Pulmonary artery endothelial cell (primary cell): ENCODE measurements at regions not wholly inside any gene's neighbourhood (a gene's known extent, or its start where the extent isn't known, plus 50 kb on each side); places are given as distances from the start of the nearest gene placed in this dataset.
"Not testable (repeated sequence)": the region's sequence is repeated elsewhere in the genome, so short reads cannot be mapped to it uniquely, and the experiment has no call there.

Source experiments
- DNase-seq: peaks from one replicate; pipeline ENCODE4 v3.0.0-alpha.2; 2011; ENCODE audit warnings: low read depth, low spot score

- no peak for DNase-seq
These were observed 227.7 kb upstream of the TMEM260 start for GRCh38 chr14:56351861-56352260.

GRCh38 chr14:56352999-56353398, 226.6 kb upstream of the TMEM260 start:
- no peak for DNase-seq

GRCh38 chr14:56357428-56357827, 222.2 kb upstream of the TMEM260 start:
- DNase-seq, result no peak

- DNase-seq, result no peak
These were observed 221.3 kb upstream of the TMEM260 start for GRCh38 chr14:56358275-56358674.

GRCh38 chr14:56358851-56359614, 220.6 kb upstream of the TMEM260 start:
- no peak for DNase-seq

GRCh38 chr14:56365663-56366062, 213.9 kb upstream of the TMEM260 start:
- DNase-seq, result not testable (repeated sequence)

GRCh38 chr14:56367416-56367815, 212.2 kb upstream of the TMEM260 start:
- no peak for DNase-seq

- no peak for DNase-seq
These were observed 207.9 kb upstream of the TMEM260 start for GRCh38 chr14:56371737-56372136.

GRCh38 chr14:56374421-56374820, 205.2 kb upstream of the TMEM260 start:
- DNase-seq, result no peak

GRCh38 chr14:56378046-56378445, 201.6 kb upstream of the TMEM260 start:
- no peak for DNase-seq

GRCh38 chr14:56378475-56378877, 201.1 kb upstream of the TMEM260 start:
- peak; percentile 46 for DNase-seq

GRCh38 chr14:56379956-56380355, 199.6 kb upstream of the TMEM260 start:
- no peak for DNase-seq

GRCh38 chr14:56386024-56386423, 193.6 kb upstream of the TMEM260 start:
- DNase-seq, result no peak

- DNase-seq, result no peak
These were observed 188.7 kb upstream of the TMEM260 start for GRCh38 chr14:56390859-56391258.

GRCh38 chr14:56394826-56395530, 184.6 kb upstream of the TMEM260 start:
- no peak for DNase-seq

GRCh38 chr14:56400109-56400825, 179.3 kb upstream of the TMEM260 start:
- no peak for DNase-seq

GRCh38 chr14:56412468-56413434, 166.8 kb upstream of the TMEM260 start:
- DNase-seq, result no peak

- DNase-seq, result no peak
These were observed 165.9 kb upstream of the TMEM260 start for GRCh38 chr14:56413721-56414120.

- DNase-seq, result no peak
These were observed 165.4 kb upstream of the TMEM260 start for GRCh38 chr14:56414236-56414635.

GRCh38 chr14:56416213-56416612, 163.4 kb upstream of the TMEM260 start:
- no peak for DNase-seq

- DNase-seq, result no peak
These were observed 162.4 kb upstream of the TMEM260 start for GRCh38 chr14:56417173-56417572.
